Aorta (tissue), 5 donors: ENCODE measurements at regions not wholly inside any gene's neighbourhood (a gene's known extent, or its start where the extent isn't known, plus 50 kb on each side); places are given as distances from the start of the nearest gene placed in this dataset.

Experiments
- ATAC-seq: fragments of 200-7000 bp; cut with Tn5 transposase; one replicate; pipeline ENCODE4 v1.9.1; 2022; ENCODE audit warnings: moderate library complexity; ENCODE audit not compliant: low FRiP score
- DNase-seq, 2 donors: peaks; one replicate each; pipeline ENCODE4 v3.0.0-alpha.2; 2020
- H3K27ac ChIP-seq, 2 donors: one replicate each; pipeline ENCODE4 v1.5.1; 2013; ENCODE audit warnings: low read length in 2 of 2, mild to moderate bottlenecking in 2 of 2, moderate library complexity in 2 of 2, control low read depth in 1 of 2, inconsistent platforms in 1 of 2, low read depth in 1 of 2
- H3K27me3 ChIP-seq, 2 donors: one replicate each; pipeline ENCODE4 v1.6.1; 2013; ENCODE audit warnings: control low read depth in 1 of 2, low read length in 1 of 2, mild to moderate bottlenecking in 1 of 2, moderate library complexity in 1 of 2; ENCODE audit not compliant: insufficient read depth in 2 of 2, control insufficient read depth in 1 of 2
- H3K36me3 ChIP-seq, 2 donors: one replicate each; pipeline ENCODE4 v1.6.1; 2013; ENCODE audit warnings: control low read depth in 1 of 2, low read length in 1 of 2, mild to moderate bottlenecking in 1 of 2; ENCODE audit not compliant: insufficient read depth in 2 of 2, control insufficient read depth in 1 of 2
- H3K4me1 ChIP-seq, 2 donors: one replicate each; pipeline ENCODE4 v1.6.1; 2013; ENCODE audit warnings: low read length in 2 of 2, control low read depth in 1 of 2, mild to moderate bottlenecking in 1 of 2, moderate library complexity in 1 of 2; ENCODE audit not compliant: insufficient read depth in 2 of 2, control insufficient read depth in 1 of 2
- H3K4me3 ChIP-seq, 2 donors: one replicate each; pipeline ENCODE4 v1.5.1; 2013; ENCODE audit warnings: low read length in 2 of 2, control low read depth in 1 of 2, mild to moderate bottlenecking in 1 of 2
- H3K9me3 ChIP-seq: one replicate; pipeline ENCODE4 v1.6.1; 2013; ENCODE audit warnings: mild to moderate bottlenecking, low read length; ENCODE audit not compliant: control insufficient read depth
- WGBS, 2 donors: extraction: QIAGEN DNeasy Blood & Tissue Kit; methylation state at CpG; one replicate each; pipeline ENCODE4 v1.1.7; 2013; 5-methylcytosine and 5-hydroxymethylcytosine counted together
- intact Hi-C, 2 donors: fragments of 100-400 bp; cut with DNase I; formaldehyde crosslinking; loops; one replicate each; pipeline versions ENCODE4 v1.14.2 to v1.15.0; 2022
- donor health status: healthy with polysubstance abuse.
- donor health status: Bipolar disorder and iron deficiency.
- donor health status: DM: no; HTN: no; CAD: no.
- donor health status: DM: no; HTN: no; CAD: no.
- donor health status: DM: yes; HTN: yes; CAD: no.

- H3K27me3 ChIP-seq = no peaks in the 10 kb centered on the region
- ATAC-seq (no peak), DNase-seq (no peak)
- no peak overlapping the region for H3K4me3 ChIP-seq
- 87 to 88% methylated on average over 6 of the region's 6 CpGs for WGBS, 2 donors
- intact Hi-C loops = no loop called here
- H3K9me3 ChIP-seq = no peaks in the 10 kb centered on the region
- H3K4me1 ChIP-seq = no peaks in the 10 kb centered on the region
- no peaks in the 10 kb centered on the region for H3K36me3 ChIP-seq
- no peak overlapping the region for H3K27ac ChIP-seq
Measured at GRCh38 chr20:50428097-50428828, 81.9 kb upstream of the PTPN1 start.

DNA sequence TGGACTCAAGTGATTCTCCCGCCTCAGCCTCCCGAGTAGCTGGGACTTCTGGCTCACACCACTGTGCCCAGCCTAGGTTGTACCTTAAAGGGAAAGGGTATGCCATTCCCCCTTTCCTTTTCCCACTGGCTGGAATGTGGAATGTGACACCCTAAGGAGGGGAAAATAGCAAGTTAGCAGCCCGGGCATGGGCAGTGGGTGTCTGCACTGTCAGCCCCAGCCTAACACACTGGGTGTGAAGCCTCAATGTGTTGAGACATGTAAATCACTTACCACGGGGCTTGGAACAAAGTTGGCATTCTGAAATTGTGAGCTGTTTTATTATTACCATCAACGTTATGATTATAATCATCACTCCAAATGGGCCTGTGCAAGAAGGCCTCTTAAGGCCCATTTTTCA is 80.8 kb upstream of the PTPN1 start:
- Histone ChIP-seq H3K27ac (no peak overlapping the region), H3K27me3 (no peaks in the 10 kb centered on the region), H3K4me3 (no peak overlapping the region), H3K9me3 (no peaks in the 10 kb centered on the region), H3K36me3 (no peaks in the 10 kb centered on the region), H3K4me1 (no peaks in the 10 kb centered on the region)
- intact Hi-C loops = no loop called here
- ATAC-seq = no peak
- WGBS, 2 donors = 40 to 49% methylated on average over 5 of the region's 5 CpGs
- DNase-seq = no peak

DNA sequence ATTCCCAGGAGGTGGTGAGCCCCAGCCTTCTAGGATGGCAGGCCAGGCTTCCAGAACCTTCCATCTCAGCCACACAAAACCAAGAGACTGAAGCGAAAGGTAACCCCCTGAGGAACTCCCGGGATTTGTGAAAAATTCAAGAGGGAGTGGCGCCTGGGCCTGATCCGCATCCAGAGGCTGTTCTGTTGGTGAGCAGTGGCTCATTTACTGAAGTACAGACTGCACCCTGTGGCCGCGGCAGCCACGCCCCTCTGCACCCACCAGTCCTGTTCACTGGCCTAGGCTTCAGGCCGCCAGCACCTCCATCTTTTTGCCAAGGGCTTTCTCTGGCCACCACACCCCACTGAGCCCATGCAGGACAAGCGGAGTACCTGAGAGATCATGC is 79.1 kb upstream of the PTPN1 start:
- Histone ChIP-seq H3K27me3 (no peaks in the 10 kb centered on the region), H3K27ac (no peak overlapping the region), H3K36me3 (no peaks in the 10 kb centered on the region), H3K9me3 (no peaks in the 10 kb centered on the region), H3K4me3 (no peak overlapping the region), H3K4me1 (no peaks in the 10 kb centered on the region)
- 80 to 82% methylated on average over 9 of the region's 9 CpGs for WGBS, 2 donors
- intact Hi-C loops = no loop called here
- DNase-seq (no peak), ATAC-seq (peak; percentile 24)

DNA sequence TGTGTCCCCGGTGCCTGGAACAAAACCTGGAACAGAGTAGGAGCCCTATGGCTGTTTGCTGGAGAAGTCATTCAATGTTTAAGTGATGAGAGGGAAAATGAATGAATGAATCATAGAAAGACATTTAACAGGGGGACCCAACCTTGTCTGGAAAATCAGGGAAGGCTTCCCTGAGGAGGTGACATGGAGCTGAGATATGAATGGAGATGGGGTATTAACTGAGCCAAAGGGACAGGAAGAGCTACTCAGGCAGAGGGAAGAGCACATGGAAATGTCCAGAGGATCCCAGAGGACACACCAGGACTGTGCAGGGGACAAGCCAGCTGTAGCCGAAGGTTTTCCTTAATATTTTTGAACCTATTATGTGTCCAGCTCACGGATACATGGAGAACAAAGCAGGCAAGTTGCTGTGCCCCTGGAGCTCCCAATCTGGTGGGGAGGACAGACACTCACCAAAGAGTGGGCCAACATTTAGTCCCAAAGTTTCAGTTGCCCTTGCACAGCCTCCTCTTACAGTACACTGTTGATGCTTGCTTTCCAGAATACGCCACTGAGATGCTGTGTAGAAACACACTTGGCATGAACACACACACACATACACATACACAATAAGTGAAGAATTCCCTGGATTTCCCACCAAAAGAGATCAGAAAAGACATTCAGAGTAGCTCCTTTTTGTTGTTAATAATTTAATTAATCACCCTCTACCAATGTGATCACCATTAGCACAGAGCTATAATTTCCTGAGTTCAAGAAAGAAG is 77.0 kb upstream of the PTPN1 start:
- intact Hi-C loops = no loop called here
- no peak for ATAC-seq
- Histone ChIP-seq H3K4me1 (no peaks in the 10 kb centered on the region), H3K27ac (no peak overlapping the region), H3K36me3 (no peaks in the 10 kb centered on the region), H3K9me3 (no peaks in the 10 kb centered on the region), H3K27me3 (no peaks in the 10 kb centered on the region), H3K4me3 (no peak overlapping the region)
- DNase-seq = no peak
- 92 to 93% methylated on average over 4 of the region's 4 CpGs for WGBS, 2 donors

DNA sequence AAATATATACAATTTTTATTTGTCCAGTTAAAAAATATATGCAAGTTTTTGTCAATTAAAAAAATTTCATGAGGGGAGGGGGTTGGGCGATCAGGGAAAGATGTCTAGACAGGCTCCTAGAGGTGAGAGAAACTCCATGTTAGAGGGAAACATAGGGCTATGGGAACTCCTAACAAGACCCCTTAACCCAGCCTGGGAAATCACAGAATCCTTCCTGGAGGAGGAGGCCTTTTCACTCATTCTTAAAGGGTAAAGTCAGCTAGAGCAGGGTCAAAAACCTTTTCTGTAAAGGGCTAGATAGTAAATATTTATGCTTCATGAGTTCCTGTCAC is 75.9 kb upstream of the PTPN1 start:
- Histone ChIP-seq H3K27ac (no peak overlapping the region), H3K4me1 (no peaks in the 10 kb centered on the region), H3K9me3 (no peaks in the 10 kb centered on the region), H3K4me3 (no peak overlapping the region), H3K27me3 (no peaks in the 10 kb centered on the region), H3K36me3 (no peaks in the 10 kb centered on the region)
- 96 to 97% methylated on average over 1 of the region's 1 CpG for WGBS, 2 donors
- DNase-seq (no peak), ATAC-seq (no peak)
- intact Hi-C loops = no loop called here

GRCh38 chr20:50434653-50435396 is 75.4 kb upstream of the PTPN1 start:
- Histone ChIP-seq H3K27me3 (no peaks in the 10 kb centered on the region), H3K36me3 (no peaks in the 10 kb centered on the region), H3K4me1 (no peaks in the 10 kb centered on the region), H3K9me3 (no peaks in the 10 kb centered on the region), H3K27ac (no peak overlapping the region), H3K4me3 (no peak overlapping the region)
- ATAC-seq (no peak), DNase-seq (no peak)
- intact Hi-C loops = no loop called here
- 66 to 68% methylated on average over 6 of the region's 6 CpGs for WGBS, 2 donors

- no peaks in the 10 kb centered on the region for H3K4me1 ChIP-seq
- WGBS, 2 donors = 85 to 87% methylated on average over 22 of the region's 22 CpGs
- no peaks in the 10 kb centered on the region for H3K27me3 ChIP-seq
- no peaks in the 10 kb centered on the region for H3K9me3 ChIP-seq
- DNase-seq (no peak), ATAC-seq (no peak)
- intact Hi-C loops = no loop called here
- no peaks in the 10 kb centered on the region for H3K36me3 ChIP-seq
- no peak overlapping the region for H3K4me3 ChIP-seq
- H3K27ac ChIP-seq = no peak overlapping the region
Measured at GRCh38 chr20:50435397-50436051, 74.7 kb upstream of the PTPN1 start.

- no peaks in the 10 kb centered on the region for H3K36me3 ChIP-seq
- no peak overlapping the region for H3K27ac ChIP-seq
- ATAC-seq (no peak), DNase-seq (no peak)
- intact Hi-C loops = no loop called here
- WGBS, 2 donors = 43 to 51% methylated on average over 6 of the region's 6 CpGs
- no peaks in the 10 kb centered on the region for H3K4me1 ChIP-seq
- no peaks in the 10 kb centered on the region for H3K9me3 ChIP-seq
- no peak overlapping the region for H3K4me3 ChIP-seq
- no peaks in the 10 kb centered on the region for H3K27me3 ChIP-seq
Measured at GRCh38 chr20:50436052-50436656, 74.0 kb upstream of the PTPN1 start.
